Hepatocyte (in vitro differentiated cells): ENCODE measurements at regions not wholly inside any gene's neighbourhood (a gene's known extent, or its start where the extent isn't known, plus 50 kb on each side); places are given as distances from the start of the nearest gene placed in this dataset.

Source experiments
- DNase-seq: peaks from one replicate; pipeline ENCODE4 v3.0.0-alpha.2; 2016; ENCODE audit warnings: low spot score
- H2AFZ ChIP-seq: fragments of 200-600 bp; sonication (generic); 2 replicates; pipeline ENCODE4 v1.6.0; 2016; ENCODE audit warnings: antibody characterized with exemption, mild to moderate bottlenecking
- H3K27ac ChIP-seq: fragments of 200-600 bp; sonication (generic); 2 replicates; pipeline ENCODE4 v1.5.1; 2016; ENCODE audit warnings: mild to moderate bottlenecking
- H3K27me3 ChIP-seq: fragments of 200-600 bp; sonication (generic); 2 replicates; pipeline ENCODE4 v1.6.1; 2016
- H3K36me3 ChIP-seq: fragments of 200-600 bp; sonication (generic); replicated peaks from 2 replicates; pipeline ENCODE4 v1.5.1; 2016; ENCODE audit warnings: low read depth; ENCODE audit not compliant: insufficient read depth
- H3K4me1 ChIP-seq: fragments of 200-600 bp; sonication (generic); 2 replicates; pipeline ENCODE4 v1.5.1; 2016; ENCODE audit warnings: mild to moderate bottlenecking, moderate library complexity; ENCODE audit not compliant: insufficient read depth
- H3K4me2 ChIP-seq: fragments of 200-600 bp; sonication (generic); 2 replicates; pipeline ENCODE4 v1.6.0; 2016
- H3K4me3 ChIP-seq: fragments of 200-600 bp; sonication (generic); 2 replicates; pipeline ENCODE4 v1.5.1; 2016; ENCODE audit warnings: mild to moderate bottlenecking
- H3K79me2 ChIP-seq: fragments of 200-600 bp; sonication (generic); 2 replicates; pipeline ENCODE4 v1.6.0; 2017; ENCODE audit warnings: mild to moderate bottlenecking
- H3K9me2 ChIP-seq: fragments of 200-600 bp; sonication (generic); replicated peaks from 2 replicates; pipeline ENCODE4 v1.6.0; 2017; ENCODE audit warnings: mild to moderate bottlenecking; ENCODE audit not compliant: insufficient read depth
- H3K9me3 ChIP-seq: fragments of 200-600 bp; sonication (generic); 2 replicates; pipeline ENCODE4 v1.5.1; 2016; ENCODE audit warnings: low read depth, mild to moderate bottlenecking
- H4K20me1 ChIP-seq: fragments of 200-600 bp; sonication (generic); 2 replicates; pipeline ENCODE4 v1.6.0; 2016; ENCODE audit warnings: mild to moderate bottlenecking; ENCODE audit not compliant: insufficient read depth, poor library complexity, severe bottlenecking
- EZH2 ChIP-seq: fragments of 200-600 bp; sonication (generic); IDR thresholded peaks from 2 replicates; pipeline ENCODE4 v1.6.1; 2016; ENCODE audit warnings: antibody characterized with exemption, mild to moderate bottlenecking, borderline replicate concordance
- EZH2phosphoT487 ChIP-seq: fragments of 200-600 bp; sonication (generic); IDR thresholded peaks from one replicate; pipeline ENCODE4 v1.6.1; 2018; ENCODE audit warnings: antibody characterized with exemption, mild to moderate bottlenecking, low read depth, moderate library complexity; ENCODE audit not compliant: unreplicated experiment, severe bottlenecking
- WGBS: methylation state at CpG from one replicate; pipeline ENCODE4 v1.1.6; 2016; ENCODE audit warnings: low lambda C conversion rate; ENCODE audit errors: missing lambda C conversion rate; 5-methylcytosine and 5-hydroxymethylcytosine counted together
- TF ChIP-seq, protein P1 (sequence below): fragments of 200-600 bp; sonication (generic); IDR thresholded peaks from 2 replicates; pipeline ENCODE4 v1.5.1; 2016; ENCODE audit warnings: antibody characterized with exemption, mild to moderate bottlenecking; ENCODE audit not compliant: poor library complexity

DNA sequence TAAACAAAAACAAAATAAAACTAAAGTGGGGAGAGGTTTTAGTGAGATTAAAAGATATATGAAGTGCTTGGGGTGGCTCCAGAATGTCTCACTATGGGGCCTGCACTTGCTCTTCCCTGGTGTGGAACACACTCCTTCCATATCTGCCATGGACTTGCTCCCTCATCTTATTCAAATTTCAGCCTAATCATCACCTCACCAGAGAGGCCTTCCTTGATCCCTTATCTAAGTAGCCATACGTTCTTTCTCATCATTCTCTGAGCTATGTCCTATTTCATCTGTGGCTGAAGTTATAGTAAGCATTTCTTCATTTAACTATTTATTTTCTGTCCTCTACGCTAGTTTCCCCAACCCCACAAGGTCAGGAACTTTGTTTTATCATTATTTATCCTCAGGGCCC, 511.7 kb downstream of the NTRK3 start:
- no peak overlapping the region for H3K4me3 ChIP-seq
- 57% methylated on average over 2 of the region's 2 CpGs for WGBS

DNA sequence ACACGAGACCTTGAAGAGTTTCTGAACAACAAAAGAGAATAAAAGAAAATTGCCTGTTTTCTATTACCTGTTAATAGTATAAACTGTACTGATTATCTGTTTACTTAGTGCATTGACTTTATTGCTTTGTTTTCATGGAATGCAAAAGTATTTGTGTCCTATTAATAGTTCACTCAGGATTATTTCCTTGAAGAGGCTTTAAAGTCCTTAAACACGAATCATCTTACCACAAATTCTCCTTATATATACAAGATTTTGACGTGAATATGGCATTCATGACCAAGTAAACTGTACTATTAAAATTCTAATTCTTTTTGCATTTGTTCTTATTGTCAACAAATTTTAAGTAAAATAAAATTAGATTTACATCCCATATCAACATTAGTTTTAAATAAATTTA, 513.0 kb downstream of the NTRK3 start:
- Histone ChIP-seq H3K4me2 (no peak overlapping the region), H3K27me3 (no peaks in the 10 kb centered on the region), H3K9me3 (no peaks in the 10 kb centered on the region), H4K20me1 (no peaks in the 10 kb centered on the region), H3K4me1 (peaks cover 5% of the 10 kb centered on the region), H3K79me2 (no peaks in the 10 kb centered on the region), H3K36me3 (no peaks in the 10 kb centered on the region), H3K9me2 (no peaks in the 10 kb centered on the region), H3K4me3 (no peak overlapping the region), H3K27ac (no peak overlapping the region), H2AFZ (no peak overlapping the region)
- no peak for DNase-seq
- TF ChIP-seq, protein P1, sequence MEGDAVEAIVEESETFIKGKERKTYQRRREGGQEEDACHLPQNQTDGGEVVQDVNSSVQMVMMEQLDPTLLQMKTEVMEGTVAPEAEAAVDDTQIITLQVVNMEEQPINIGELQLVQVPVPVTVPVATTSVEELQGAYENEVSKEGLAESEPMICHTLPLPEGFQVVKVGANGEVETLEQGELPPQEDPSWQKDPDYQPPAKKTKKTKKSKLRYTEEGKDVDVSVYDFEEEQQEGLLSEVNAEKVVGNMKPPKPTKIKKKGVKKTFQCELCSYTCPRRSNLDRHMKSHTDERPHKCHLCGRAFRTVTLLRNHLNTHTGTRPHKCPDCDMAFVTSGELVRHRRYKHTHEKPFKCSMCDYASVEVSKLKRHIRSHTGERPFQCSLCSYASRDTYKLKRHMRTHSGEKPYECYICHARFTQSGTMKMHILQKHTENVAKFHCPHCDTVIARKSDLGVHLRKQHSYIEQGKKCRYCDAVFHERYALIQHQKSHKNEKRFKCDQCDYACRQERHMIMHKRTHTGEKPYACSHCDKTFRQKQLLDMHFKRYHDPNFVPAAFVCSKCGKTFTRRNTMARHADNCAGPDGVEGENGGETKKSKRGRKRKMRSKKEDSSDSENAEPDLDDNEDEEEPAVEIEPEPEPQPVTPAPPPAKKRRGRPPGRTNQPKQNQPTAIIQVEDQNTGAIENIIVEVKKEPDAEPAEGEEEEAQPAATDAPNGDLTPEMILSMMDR, result no peak
- TF ChIP-seq EZH2 (no peak), EZH2phosphoT487 (no peak)
- 39% methylated on average over 3 of the region's 3 CpGs for WGBS

More for the DNA sequence above, 511.7 kb downstream of the NTRK3 start:
- H3K9me3 ChIP-seq, result no peaks in the 10 kb centered on the region
- no peaks in the 10 kb centered on the region for H3K27me3 ChIP-seq
- no peaks in the 10 kb centered on the region for H3K79me2 ChIP-seq
- TF ChIP-seq EZH2 (no peak), EZH2phosphoT487 (no peak)
- TF ChIP-seq, protein P1, result no peak
- H2AFZ ChIP-seq, result no peak overlapping the region
- no peak overlapping the region for H3K27ac ChIP-seq
- H3K4me2 ChIP-seq, result no peak overlapping the region
- H3K36me3 ChIP-seq, result no peaks in the 10 kb centered on the region
- peaks cover 5% of the 10 kb centered on the region for H3K4me1 ChIP-seq
- no peaks in the 10 kb centered on the region for H4K20me1 ChIP-seq
- DNase-seq, result no peak
- H3K9me2 ChIP-seq, result no peaks in the 10 kb centered on the region

DNA sequence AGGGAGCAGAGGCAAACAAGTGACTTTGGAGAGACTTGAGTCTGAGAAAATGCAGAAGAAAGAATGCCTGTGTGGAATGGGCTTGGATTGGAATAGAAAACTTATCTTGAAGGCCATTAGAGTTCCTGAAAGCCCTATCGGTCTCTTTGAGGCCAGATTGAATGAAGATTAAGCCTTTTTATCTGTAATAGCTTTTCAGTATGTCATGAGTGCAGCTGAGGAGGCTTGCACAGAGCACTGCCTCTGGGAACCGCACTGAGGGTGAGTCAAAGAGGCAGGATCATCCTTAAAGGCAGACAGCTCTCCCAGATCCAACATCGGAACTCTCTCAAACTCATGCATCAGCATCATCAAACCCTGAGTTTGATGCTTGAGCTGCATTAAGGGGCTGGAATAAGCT, 515.2 kb downstream of the NTRK3 start:
- Histone ChIP-seq H3K9me2 (no peaks in the 10 kb centered on the region), H3K27me3 (no peaks in the 10 kb centered on the region), H3K36me3 (no peaks in the 10 kb centered on the region), H4K20me1 (no peaks in the 10 kb centered on the region), H3K4me1 (peaks cover 5% of the 10 kb centered on the region), H3K4me2 (no peak overlapping the region), H3K9me3 (no peaks in the 10 kb centered on the region), H3K79me2 (no peaks in the 10 kb centered on the region), H2AFZ (no peak overlapping the region), H3K27ac (no peak overlapping the region), H3K4me3 (no peak overlapping the region)
- peak; percentile 22 for DNase-seq
- TF ChIP-seq, protein P1, result no peak
- TF ChIP-seq EZH2phosphoT487 (no peak), EZH2 (no peak)
- 43% methylated on average over 3 of the region's 3 CpGs for WGBS
